Activated CD4-positive, alpha-beta T cell treated with anti-CD3 and anti-CD28 coated beads, Interleukin-2, Interleukin-6, amounts not matched to agents 100 ng/mL and 50 ng/mL, durations not matched to agents 16 hours and 8 hours (primary cell): ENCODE measurements at regions not wholly inside any gene's neighbourhood (a gene's known extent, or its start where the extent isn't known, plus 50 kb on each side); places are given as distances from the start of the nearest gene placed in this dataset.

Experiments
- DNase-seq: peaks from one replicate; pipeline ENCODE4 v3.0.0-alpha.2; 2020

DNA sequence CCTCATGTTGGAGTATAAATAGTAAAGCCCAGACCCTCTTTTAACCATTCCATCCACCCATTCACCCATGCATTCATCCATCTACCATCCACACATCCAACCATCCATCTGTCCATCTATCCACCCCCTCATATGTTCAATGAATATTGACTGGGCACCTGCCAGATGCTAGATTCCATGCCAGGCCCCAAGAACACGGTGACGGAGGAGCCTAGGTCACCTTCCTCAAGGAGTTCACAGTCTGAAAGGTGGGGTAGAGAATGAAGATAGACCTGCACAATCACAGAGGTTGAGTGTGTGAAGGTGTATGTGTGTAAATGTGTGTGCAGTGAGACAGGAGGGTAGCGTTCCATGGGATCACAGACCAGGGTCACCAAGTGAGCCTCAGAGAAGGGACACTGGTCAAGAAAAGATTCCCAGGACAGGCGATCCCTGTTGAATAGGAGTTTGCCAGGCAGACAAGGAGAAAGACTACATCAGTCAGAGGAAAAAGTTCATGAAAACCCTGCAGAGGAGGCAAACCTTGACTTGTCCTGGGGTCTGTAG lies 287.2 kb downstream of the CYP26B1 start:
- no peak for DNase-seq

DNA sequence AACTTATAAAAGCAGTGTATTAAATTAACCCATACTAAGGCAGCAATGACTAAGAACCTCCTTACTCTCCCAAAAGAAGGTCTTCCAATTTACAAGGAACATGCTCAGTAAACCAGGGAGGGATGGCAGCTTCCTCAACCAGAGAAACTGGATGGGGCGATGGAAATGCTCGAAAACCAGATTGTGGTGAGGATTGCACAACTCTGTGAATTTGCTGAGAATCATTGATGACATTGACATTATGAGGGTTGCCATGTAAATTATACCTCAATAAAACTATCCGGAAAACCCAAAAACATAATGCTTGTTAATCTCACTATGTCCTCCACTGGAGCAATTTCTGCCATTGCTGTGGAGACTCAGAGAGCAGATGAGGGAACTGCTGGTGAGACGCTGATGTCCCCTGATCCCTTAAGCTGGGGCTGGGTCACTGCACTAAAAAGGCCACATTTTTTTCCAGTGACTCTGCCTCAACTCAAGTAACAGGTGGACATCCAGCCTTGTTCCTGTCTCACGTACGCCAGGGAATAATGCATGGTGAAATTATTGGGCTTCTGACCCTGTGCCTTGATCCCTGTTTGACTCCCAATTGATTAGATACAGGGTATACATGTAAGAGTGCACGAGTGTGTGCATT lies 288.3 kb downstream of the CYP26B1 start:
- no peak for DNase-seq

DNA sequence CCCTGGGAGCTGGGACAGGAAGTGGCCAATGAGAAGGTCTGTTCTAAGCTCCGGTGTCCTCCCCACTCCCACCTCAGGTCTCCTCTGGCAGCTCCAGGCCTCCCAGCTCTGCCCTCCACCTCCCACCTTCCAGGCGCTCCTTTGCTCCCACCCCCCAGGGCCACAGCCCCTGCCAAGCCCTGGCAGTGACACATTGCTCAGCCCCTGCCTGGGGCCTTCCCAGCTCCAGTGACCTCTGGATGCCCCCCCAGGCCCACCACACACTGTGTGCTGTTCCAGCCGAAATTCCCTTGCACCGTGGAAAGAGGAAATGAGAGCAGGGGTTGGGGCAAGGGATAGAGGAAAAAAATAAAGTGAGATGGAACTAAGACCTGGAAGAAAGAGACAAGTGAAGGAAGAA lies 289.6 kb downstream of the CYP26B1 start:
- no peak for DNase-seq

DNA sequence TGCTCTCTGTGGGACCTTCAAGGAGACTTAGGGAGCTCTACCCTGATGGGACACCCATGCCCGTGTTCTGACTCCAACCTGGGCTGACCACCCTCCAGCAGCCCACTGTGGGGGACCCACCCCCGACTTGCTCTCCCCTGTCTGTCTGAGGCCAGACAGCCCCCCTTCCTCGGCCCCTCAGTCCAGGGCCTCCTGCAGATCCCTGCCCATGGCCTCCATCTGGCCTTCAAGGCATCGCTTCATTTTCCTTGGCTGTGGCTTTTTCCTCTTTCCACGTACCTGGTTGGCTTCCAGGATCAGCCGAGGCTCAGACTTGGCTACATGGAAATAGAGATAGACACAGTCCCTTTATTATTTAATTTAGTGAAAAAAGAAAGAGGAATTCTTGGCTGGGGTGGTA lies 290.0 kb downstream of the CYP26B1 start:
- DNase-seq, result no peak

DNA sequence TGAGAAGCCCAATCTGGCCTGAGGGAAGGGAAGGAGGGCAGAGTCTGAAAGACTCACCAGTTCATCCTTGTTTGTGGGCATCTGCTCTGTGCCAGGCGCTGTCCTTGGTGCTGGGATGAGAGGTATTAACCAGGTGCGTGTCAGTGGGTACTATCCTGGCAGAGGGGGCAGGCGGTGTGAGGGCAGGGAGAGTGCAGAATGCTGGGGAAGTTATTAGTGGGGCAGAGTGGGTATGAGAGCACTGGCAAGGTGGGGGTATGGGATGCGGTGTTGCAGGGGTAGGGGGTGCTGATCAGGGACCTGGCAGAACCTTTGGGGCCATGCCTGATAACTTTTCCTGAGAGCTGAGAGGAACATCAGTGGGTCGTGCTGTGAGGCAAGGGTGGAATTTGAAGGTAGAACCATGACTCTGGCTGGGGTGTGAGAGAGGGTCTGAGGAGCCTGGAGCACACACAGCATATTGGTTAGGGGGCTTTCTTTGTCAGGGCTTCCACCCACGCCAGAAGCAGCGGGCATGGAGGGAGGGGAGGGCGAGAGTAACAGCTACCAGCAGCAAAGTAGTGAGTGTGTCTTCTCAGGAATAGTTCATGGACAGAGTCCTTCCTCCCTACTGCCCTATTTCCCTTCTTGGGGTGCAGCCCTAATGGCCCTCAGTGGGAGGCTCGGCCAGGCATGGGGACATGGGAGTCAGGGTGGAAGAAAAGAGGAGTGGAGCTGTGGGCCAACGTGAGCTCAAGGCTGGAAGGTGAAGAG lies 290.7 kb downstream of the CYP26B1 start:
- peak; percentile 7 for DNase-seq

DNA sequence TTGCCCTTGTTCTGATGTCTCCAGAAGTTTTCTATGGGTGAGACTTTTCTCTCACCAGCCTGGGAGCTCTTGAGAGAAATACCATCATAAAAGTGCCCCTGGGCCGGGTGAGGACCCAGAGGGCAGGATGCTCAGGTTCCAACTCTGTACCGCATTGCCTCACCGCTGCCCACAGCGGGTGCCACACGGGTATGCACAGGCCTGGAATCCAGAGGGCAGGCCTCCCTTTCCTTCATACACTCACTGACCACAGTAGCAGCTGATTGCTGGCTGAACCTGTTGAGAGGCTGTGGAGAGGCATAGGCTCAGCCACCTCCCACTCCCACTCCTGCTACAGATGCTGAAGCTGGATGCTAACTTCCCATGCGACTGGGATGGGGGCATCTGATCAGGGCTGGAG lies 293.8 kb downstream of the CYP26B1 start:
- no peak for DNase-seq

DNA sequence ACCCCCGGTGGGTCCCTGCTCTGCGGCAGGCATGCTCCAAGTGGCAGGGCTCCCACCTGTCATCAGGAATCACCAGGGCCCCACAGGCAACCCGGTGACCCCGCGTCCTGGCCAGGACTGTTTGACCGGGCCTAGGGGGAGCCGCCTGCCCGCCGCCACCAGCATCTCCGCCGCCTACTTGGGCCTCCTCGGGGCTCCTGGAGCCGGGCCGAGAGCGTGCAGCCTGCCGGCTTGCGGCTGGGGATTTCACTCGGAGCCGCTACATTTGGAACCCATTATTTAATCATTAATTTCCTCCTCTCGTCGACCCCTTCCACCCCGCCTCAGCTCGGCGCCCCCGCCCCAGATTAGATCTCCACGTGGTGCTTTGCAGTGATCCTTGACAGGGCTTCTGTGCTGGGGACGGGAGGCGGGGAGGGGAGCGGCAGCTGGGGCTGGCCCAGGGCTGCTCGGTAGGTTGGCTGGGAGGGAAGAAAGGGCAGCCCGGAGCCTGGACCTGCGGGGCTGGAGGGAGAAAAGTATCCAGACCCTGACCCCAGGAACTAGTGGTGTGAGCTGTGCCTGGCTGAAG lies 295.4 kb downstream of the CYP26B1 start:
- no peak for DNase-seq

DNA sequence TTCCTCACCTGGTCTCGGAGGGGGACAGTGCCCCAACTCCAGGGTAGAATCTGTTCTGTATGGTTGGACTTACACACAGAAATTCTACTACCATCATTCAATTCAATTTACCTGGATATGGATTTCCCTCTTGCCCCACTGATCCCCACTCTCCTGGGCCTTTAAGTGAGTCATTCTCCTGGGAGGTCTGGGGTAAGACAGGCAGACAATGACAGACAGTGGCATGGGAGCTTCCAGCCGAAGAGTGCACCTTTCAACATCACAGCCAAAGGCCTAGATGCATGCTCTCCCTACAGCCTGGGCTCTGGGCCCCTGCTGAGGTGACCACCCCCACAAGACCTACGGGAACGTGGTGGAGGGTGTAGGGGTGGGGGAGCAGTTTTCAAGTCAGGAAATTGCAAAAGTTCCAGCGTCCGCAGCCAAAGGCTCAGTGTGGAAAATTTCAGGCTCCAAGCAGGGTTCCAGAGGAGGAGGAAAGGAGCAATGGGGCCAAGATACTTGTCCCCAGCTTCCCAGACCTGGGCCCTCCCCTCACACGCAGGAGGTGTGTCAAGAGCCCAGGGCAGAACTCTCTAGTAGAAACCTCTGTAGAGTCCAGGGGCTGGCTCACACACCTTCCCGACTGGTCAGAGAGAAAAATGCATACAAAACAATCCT lies 296.4 kb downstream of the CYP26B1 start:
- no peak for DNase-seq

DNA sequence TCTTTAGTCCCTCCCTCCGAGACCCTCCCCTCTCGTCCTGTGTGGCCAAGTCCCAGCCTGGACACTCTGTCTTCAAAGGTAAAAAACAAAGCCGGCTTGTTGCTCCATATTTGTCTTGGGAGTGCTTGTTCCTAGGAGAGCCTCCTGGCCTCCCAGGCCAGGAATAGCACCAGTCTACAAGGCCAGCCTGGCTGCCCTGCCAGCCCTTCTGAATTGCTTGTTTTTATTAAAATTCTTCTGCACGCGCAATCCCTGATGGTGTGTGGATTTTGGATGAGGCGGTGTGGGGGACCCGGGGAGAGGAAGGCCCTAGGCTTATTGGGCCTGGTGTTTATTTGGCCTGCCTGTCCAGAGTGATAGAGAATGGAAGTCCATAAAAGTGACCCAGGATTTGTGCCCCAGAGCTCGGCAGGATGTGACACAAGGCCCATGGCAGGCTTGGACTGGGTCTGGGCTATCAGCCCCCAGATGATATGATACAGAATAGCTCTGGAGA lies 297.3 kb downstream of the CYP26B1 start:
- DNase-seq, result no peak

DNA sequence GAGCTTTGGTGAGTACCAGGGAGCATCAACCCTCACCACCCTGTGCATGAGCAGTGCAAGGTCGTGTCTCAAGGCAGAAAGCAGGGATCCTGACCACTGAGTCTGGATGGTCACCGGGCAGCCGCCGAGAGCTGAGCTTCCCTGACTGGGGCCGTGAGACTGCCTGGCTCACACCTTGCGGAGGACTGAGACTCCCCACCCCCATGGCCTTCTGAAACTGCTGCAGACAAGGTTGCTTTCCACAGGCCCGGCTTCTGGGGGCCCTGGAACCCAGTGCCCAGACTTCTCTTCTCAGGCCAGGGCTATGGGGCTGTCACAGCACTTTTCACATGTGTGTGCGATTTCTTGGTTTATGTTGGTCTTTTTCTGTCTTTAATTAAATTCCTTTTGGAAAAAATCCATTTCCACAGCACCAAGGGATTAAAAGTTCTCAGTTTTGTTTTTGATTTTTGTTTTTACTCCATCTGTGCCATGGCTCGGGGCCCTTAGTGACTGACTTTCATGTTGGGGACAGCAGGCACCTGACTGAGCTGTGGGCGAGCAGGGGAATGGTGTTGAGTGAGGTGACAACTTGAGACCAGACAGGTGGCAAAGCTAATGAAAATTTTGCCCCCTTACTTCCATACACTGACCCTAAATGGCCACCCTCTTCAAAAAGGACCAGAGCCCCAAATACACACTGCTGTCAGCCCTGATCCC lies 297.9 kb downstream of the CYP26B1 start:
- DNase-seq, result no peak

DNA sequence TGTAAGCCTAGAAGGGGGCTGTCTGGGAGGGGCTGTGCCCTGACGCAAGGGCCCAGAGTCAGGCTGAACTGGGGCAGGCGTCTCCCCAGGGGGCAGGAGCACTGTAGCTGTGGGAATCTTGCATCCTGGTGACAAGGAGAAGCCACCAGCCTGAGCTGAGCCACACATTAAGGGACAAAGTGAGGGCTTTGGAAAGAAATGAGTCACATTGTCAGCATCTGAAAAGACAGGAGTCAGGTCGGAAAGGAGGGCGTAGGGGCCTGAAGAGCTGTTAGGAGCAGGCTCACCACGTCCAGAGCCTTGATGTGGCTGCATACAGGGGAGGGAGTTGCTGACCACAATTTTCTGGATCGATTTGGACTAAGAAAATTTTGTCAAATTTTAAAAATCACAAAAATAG lies 298.6 kb downstream of the CYP26B1 start:
- DNase-seq, result no peak

DNA sequence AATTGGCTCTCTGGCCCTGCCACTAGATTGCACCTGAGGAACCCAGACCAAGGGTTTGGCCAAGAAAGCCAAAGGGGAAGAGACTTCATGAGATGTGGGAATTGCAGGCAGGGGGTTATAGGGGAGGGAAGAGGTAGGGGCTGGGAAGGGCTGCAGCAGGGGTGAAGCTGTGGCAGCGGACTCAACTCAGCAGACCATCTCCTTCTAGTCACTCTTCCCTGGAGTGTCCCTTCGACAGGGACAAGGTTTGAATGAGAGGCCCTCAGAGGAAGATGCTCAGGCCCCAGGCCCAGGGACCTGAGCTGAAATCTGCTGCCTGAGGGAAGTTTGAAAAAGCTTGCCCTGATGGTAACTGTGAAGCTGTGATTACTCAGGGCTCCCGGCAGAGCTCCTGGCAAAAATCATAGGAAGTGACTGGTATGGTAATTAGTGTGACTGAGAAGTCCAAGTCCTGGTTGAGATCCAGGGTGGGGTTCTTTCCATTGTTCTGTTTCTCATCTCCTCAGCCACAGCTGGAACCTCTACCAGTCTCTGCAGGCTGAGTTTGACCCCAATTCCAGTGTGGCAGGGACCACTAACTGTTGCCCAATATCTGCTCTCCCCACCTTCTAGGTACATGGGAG lies 300.9 kb downstream of the CYP26B1 start:
- no peak for DNase-seq

DNA sequence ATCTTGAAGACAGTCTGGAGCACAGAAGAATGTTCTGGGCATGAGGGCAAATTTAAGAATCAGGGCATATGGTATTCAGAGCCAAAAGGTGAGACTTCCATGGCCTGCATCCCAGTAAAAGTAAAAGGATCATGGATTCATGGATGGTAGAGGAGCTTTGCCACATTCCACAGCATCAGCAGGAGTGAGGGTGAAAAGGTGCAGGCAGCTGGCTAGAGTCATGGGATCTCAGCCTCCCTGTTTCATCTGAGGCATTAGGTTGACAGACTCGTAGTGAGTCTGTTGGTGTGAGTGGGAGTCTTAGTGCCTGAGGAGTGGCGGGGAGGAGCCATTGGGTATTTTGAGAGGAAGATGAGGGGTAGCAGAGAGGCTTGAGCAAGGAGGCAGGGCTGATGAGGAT lies 301.6 kb downstream of the CYP26B1 start:
- no peak for DNase-seq

DNA sequence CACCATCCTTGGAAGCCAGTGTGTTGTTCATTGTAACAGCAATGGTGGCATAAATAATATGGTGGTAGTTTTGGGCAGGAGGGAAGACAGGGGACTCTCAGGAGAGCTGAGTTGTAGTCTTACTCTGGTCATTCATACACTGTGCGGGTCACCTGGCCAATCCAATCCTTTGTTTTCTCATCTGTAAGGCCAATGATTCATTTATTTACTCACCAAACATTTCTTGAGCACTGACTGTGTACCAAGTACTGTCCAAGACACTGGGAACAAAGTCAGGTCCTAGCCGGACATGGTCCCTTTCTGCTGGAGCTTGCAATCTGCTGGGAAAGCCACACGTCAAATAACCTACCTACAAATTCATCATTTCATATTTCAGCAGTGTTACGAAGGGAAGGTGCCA lies 302.7 kb downstream of the CYP26B1 start:
- no peak for DNase-seq

DNA sequence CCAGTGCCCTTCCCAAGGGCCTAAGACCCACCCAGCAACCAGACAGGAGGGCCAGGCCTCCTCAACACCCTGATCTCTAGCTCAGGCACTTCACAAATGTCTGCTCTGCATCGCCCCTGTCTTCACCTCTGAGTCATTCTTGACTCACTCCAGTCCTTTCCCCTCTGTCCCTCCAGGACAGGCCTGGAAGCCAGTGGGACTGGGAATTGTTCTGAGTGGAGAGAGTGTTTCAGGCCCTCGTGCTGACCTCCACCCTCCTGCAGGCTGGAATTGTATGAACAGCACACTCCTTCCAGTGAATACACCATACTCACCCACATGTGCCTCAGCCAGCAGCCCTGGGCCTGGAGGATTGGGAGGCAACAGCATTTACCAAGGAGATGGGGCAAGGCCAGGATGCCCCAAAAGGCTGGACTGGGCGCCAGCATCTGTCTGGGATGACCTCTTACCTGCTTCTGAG lies 304.2 kb downstream of the CYP26B1 start:
- DNase-seq, result no peak

DNA sequence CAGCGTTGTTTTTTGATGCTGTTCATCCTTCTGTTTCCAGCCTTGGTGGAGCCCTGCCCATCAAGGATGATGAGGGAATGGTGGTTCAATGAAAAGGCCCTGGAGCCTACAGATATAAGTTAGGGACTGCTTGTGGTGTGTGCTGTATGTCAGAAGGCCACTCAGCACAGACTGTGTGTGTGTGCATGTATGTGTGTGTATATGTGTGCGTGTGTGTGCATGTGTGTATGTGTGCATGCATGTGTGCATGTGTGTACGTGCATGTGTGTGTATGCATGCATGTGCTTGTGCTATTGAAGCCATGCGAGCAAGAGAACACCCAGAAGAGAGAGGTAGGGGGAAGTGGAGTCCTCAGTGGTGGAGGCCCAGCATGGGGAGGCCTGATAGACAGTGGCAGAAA lies 304.9 kb downstream of the CYP26B1 start:
- DNase-seq, result no peak

DNA sequence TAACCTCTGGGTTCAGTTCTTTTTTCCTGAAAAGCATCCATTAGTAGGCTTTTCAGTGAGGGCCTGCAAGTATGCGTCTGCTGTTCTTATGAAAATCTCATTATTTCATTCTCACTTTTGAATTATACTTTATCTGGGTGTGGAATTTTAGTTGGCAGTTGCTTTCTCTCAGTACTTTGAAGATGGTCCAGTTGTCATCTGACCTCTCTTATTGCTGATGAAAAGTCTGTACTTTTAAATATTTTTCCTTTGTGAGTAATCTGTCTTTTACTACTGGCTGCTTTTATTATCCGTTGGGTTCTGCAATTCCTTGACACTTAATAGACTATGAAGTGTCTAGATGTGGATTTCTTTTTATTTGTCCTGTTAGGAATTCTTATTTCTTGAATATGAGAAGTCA lies 307.8 kb downstream of the CYP26B1 start:
- DNase-seq, result no peak

DNA sequence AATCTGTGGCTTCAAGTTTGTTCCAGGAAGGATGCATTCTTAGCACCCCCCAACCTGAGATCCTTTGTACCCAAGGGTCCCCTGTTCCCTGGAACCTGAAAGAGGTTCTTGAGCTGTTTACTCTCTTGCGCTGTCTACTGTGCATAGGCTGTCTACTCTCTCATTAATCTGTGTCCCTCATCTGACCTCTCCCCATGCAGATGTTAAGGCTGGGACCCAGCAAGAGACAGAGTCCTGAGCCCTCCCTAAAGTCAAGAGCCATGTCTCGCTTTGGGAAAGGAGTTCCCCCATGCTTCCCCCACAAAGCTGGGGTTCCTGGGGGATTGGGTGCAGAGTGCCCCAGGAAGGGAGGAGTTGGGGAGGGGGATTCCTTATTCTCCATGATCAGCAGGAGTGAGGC lies 312.9 kb downstream of the CYP26B1 start:
- no peak for DNase-seq

DNA sequence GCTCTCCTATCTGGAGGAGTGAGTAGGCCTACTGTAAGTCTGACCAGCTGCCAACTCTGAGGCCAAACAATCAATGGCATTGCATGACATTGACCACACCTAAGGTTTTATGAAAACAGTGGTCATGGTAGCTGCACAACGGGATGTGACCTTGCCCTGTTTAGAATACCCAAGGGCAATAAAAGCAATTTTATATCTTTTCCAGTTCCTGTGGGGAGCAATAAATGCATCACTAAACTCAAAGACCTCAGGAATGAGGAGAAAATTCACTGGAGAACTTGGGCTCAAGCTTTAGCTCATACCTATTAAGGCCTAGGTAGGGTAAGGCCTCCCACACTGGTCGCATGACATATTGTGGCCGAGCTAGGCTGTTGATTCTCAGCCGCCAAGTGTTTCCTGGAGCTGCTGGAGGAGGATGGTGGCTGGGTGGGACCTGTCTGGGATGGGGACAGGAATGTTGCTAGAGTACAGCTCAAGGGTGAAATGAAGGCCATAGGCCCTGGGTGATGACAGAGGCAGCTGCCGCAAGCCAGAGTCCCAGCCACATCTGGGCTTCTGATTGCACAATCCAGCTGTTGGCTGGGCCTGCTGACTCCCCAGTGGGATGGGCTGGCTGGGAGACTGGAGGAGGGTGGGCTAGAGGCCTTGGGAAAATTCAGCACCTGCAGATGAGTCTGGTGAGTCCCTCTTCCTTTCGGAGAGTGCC lies 313.7 kb downstream of the CYP26B1 start:
- DNase-seq, result no peak

DNA sequence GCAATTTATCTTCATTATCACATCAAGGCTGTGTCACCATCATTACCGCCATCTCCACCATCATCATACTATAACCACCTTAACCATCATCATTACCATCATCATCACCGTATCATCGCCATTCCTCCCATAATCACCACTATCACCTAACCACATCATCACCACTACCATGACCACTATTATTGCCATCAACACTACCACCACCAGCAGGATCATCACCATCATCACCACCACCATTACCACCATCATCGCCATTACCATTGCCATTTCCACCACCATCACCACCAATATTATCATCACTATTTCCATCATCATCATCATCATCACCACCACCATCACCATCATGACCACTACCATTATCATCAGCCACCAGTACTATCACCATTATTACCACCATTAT lies 314.4 kb downstream of the CYP26B1 start:
- DNase-seq, result no peak

DNA sequence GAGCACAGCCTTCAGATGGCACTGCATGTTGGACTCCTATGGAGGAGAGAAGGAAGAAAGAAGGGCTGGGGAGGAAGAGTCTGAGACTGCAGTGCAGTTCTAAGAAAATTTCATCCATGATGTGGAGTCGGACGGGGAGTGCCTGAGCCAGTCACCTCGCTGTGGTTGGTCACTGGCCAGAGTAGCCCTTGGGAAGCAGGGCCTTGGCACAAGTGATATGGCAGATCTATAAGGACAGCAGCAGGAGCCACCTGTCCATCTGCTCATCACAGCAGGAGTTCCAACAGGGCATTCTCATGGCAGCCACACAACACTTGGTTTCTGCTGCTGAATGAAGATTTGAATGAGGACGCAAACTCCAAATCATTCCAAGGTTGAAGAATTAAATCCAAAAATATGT lies 314.8 kb downstream of the CYP26B1 start:
- DNase-seq, result no peak

DNA sequence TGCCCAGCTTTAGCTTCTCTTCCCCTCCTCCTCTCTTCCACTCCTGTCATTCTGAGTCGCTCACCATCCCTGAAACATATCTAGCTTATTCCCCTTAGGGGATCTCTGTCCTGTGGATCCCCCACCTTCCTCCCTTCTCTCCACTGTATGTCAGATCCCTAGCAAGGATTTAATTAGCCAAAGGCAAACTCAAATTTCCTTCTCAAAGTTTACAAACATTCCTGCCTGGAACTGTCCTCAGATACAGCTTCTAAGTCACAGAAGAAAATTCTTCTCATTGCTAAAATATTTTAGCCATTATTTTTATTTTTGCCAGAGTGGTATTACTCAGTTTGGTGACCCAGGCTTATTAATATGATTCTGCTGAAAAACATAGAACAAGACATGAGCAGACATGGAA lies 315.3 kb downstream of the CYP26B1 start:
- DNase-seq, result no peak
